NCI-H345 treated with DMSO at 0.1 percent for 48 hours (cell line): ENCODE measurements at regions not wholly inside any gene's neighbourhood (a gene's known extent, or its start where the extent isn't known, plus 50 kb on each side); places are given as distances from the start of the nearest gene placed in this dataset.
A peak's percentile ranks its signal among the peaks of the same experiment; 100 is the strongest.
"Not testable (repeated sequence)": the region's sequence is repeated elsewhere in the genome, so short reads cannot be mapped to it uniquely, and the experiment has no call there.

Experiments
- DNase-seq: peaks from one replicate; lab custom pipeline; 2025; ENCODE audit not compliant: unreplicated experiment; lab: John Stamatoyannopoulos, UW

GRCh38 chr3:177249203-177249602 is 51.9 kb upstream of the TBL1XR1 start:
- DNase-seq, result no peak

- DNase-seq, result no peak
Measured at GRCh38 chr3:177250151-177250550, 52.9 kb upstream of the TBL1XR1 start.

- DNase-seq, result no peak
Measured at GRCh38 chr3:177251755-177252154, 54.5 kb upstream of the TBL1XR1 start.

- DNase-seq, result no peak
Measured at GRCh38 chr3:177257006-177257405, 59.7 kb upstream of the TBL1XR1 start.

GRCh38 chr3:177257625-177258024 is 60.3 kb upstream of the TBL1XR1 start:
- DNase-seq, result no peak

GRCh38 chr3:177262396-177262795 is 65.1 kb upstream of the TBL1XR1 start:
- DNase-seq, result no peak

- DNase-seq, result no peak
Measured at GRCh38 chr3:177263615-177264368, 66.5 kb upstream of the TBL1XR1 start.

GRCh38 chr3:177271811-177272501 is 74.7 kb upstream of the TBL1XR1 start:
- not testable (repeated sequence) for DNase-seq

- no peak for DNase-seq
Measured at GRCh38 chr3:177278016-177278415, 80.7 kb upstream of the TBL1XR1 start.

- peak; percentile 37 for DNase-seq
Measured at GRCh38 chr3:177279118-177279815, 82.0 kb upstream of the TBL1XR1 start.

GRCh38 chr3:177281292-177282118 is 84.2 kb upstream of the TBL1XR1 start:
- DNase-seq, result peak; percentile 74

- peak; percentile 85 for DNase-seq
Measured at GRCh38 chr3:177282119-177282655, 84.9 kb upstream of the TBL1XR1 start.

- DNase-seq, result no peak
Measured at GRCh38 chr3:177283983-177284382, 86.7 kb upstream of the TBL1XR1 start.

GRCh38 chr3:177284383-177284881 is 87.2 kb upstream of the TBL1XR1 start:
- DNase-seq, result peak; percentile 31

GRCh38 chr3:177286034-177286433 is 88.8 kb upstream of the TBL1XR1 start:
- DNase-seq, result no peak

GRCh38 chr3:177287231-177287630 is 89.9 kb upstream of the TBL1XR1 start:
- DNase-seq, result no peak

- no peak for DNase-seq
Measured at GRCh38 chr3:177290633-177291032, 93.4 kb upstream of the TBL1XR1 start.

GRCh38 chr3:177294221-177294620 is 96.9 kb upstream of the TBL1XR1 start:
- no peak for DNase-seq

GRCh38 chr3:177295116-177295515 is 97.8 kb upstream of the TBL1XR1 start:
- DNase-seq, result no peak

- DNase-seq, result no peak
Measured at GRCh38 chr3:177299250-177299649, 102.0 kb upstream of the TBL1XR1 start.
